IMR-90 (cell line): ENCODE measurements at regions not wholly inside any gene's neighbourhood (a gene's known extent, or its start where the extent isn't known, plus 50 kb on each side); places are given as distances from the start of the nearest gene placed in this dataset.

Experiments used
- ATAC-seq: fragments of 200-7000 bp; cut with Tn5 transposase; 2 replicates; pipeline ENCODE4 v1.9.1; 2020; ENCODE audit warnings: low read depth, mild to moderate bottlenecking, moderate library complexity
- BruUV-seq: library from RNA; stranded (reverse); fragments of 400-500 nt; replicated peaks from 2 replicates; lab custom pipeline; 2021; lab: Mats Ljungman, UMichigan
- CTCF ChIA-PET: fragments of 300-600 bp; formaldehyde crosslinking; extraction: SDS; loops from one replicate; lab custom pipeline; 2021; ENCODE audit warnings: antibody characterized with exemption; lab: Yijun Ruan, JAX
- POLR2A ChIA-PET: fragments of 300-600 bp; sonication (Branson Sonifier 250); formaldehyde crosslinking; loops from one replicate; lab custom pipeline; 2022; ENCODE audit warnings: antibody characterized with exemption; ENCODE audit not compliant: unreplicated experiment; lab: Charles Lee
- DNase-seq: peaks from one replicate; pipeline ENCODE4 v3.0.0; 2013
- H2AFZ ChIP-seq: replicated peaks from 2 replicates; pipeline ENCODE3; 2013; ENCODE audit warnings: low read length, mild to moderate bottlenecking; ENCODE audit not compliant: poor library complexity
- H2AK5ac ChIP-seq: 2 replicates; pipeline ENCODE4 v1.6.1; 2013; ENCODE audit warnings: low read depth, low read length, inconsistent platforms
- H2AK9ac ChIP-seq: replicated peaks from 2 replicates; pipeline ENCODE3; 2013; ENCODE audit warnings: mild to moderate bottlenecking, low read depth, low read length, moderate library complexity; ENCODE audit not compliant: poor library complexity
- H2BK120ac ChIP-seq: 2 replicates; pipeline ENCODE4 v1.6.1; 2013; ENCODE audit warnings: low read depth, low read length, inconsistent platforms
- H2BK15ac ChIP-seq: 3 replicates; pipeline ENCODE4 v1.6.1; 2013; ENCODE audit warnings: low read depth, low read length, inconsistent platforms
- H2BK20ac ChIP-seq: 2 replicates; pipeline ENCODE4 v1.6.1; 2013; ENCODE audit warnings: low read depth, mild to moderate bottlenecking, inconsistent platforms, low read length, moderate library complexity
- H2BK5ac ChIP-seq: 2 replicates; pipeline ENCODE4 v1.6.1; 2013; ENCODE audit warnings: mild to moderate bottlenecking, low read depth, low read length, inconsistent platforms; ENCODE audit not compliant: poor library complexity, severe bottlenecking
- H3K14ac ChIP-seq: replicated peaks from 2 replicates; pipeline ENCODE4 v1.6.1; 2013; ENCODE audit warnings: low read depth, low read length, inconsistent platforms
- H3K18ac ChIP-seq: 2 replicates; pipeline ENCODE4 v1.6.1; 2013; ENCODE audit warnings: low read depth, low read length, control low read depth
- H3K23ac ChIP-seq: 2 replicates; pipeline ENCODE4 v1.6.1; 2013; ENCODE audit warnings: low read depth, low read length, inconsistent platforms
- H3K27ac ChIP-seq: 2 replicates; pipeline ENCODE4 v1.5.1; 2013; ENCODE audit warnings: mild to moderate bottlenecking, control low read depth, low read length; ENCODE audit not compliant: insufficient read depth
- H3K27me3 ChIP-seq: 2 replicates; pipeline ENCODE4 v1.6.1; 2013; ENCODE audit warnings: low read length; ENCODE audit not compliant: control insufficient read depth, insufficient read depth
- H3K36me3 ChIP-seq: 2 replicates; pipeline ENCODE4 v1.6.1; 2013; ENCODE audit warnings: low read length, mixed read lengths; ENCODE audit not compliant: control insufficient read depth, insufficient read depth
- H3K4ac ChIP-seq: 2 replicates; pipeline ENCODE4 v1.6.1; 2013; ENCODE audit warnings: low read depth, low read length, inconsistent platforms
- H3K4me1 ChIP-seq: 2 replicates; pipeline ENCODE4 v1.6.1; 2013; ENCODE audit warnings: low read length, mixed read lengths; ENCODE audit not compliant: control insufficient read depth, insufficient read depth
- H3K4me2 ChIP-seq: 2 replicates; pipeline ENCODE4 v1.6.1; 2013; ENCODE audit warnings: low read depth, mild to moderate bottlenecking, control low read depth, low read length, moderate library complexity
- H3K4me3 ChIP-seq: 2 replicates; pipeline ENCODE4 v1.5.1; 2013; ENCODE audit warnings: low read depth, mild to moderate bottlenecking, control low read depth, low read length, moderate library complexity; ENCODE audit not compliant: insufficient read depth
- H3K56ac ChIP-seq: 2 replicates; pipeline ENCODE4 v1.6.1; 2013; ENCODE audit warnings: low read length, inconsistent platforms; ENCODE audit not compliant: insufficient read depth; ENCODE audit errors: extremely low read depth
- H3K79me1 ChIP-seq, 2 experiments: 2 replicates each; pipeline ENCODE4 v1.6.1; 2013; ENCODE audit warnings: low read length in 2 of 2, inconsistent platforms in 1 of 2, low read depth in 1 of 2
- H3K9ac ChIP-seq: 2 replicates; pipeline ENCODE4 v1.6.1; 2013; ENCODE audit warnings: low read depth, low read length, control low read depth
- H3K9me1 ChIP-seq: 2 replicates; pipeline ENCODE4 v1.6.1; 2013; ENCODE audit warnings: low read length, inconsistent platforms; ENCODE audit not compliant: insufficient read depth
- H3K9me3 ChIP-seq: 2 replicates; pipeline ENCODE4 v1.6.1; 2013; ENCODE audit warnings: low read length; ENCODE audit not compliant: control insufficient read depth, insufficient read depth
- H4K20me1 ChIP-seq: 2 replicates; pipeline ENCODE4 v1.6.1; 2013; ENCODE audit warnings: low read length, inconsistent platforms; ENCODE audit not compliant: insufficient read depth
- H4K5ac ChIP-seq: 2 replicates; pipeline ENCODE4 v1.6.1; 2013; ENCODE audit warnings: mild to moderate bottlenecking, low read depth, low read length, control low read depth
- H4K8ac ChIP-seq, 2 experiments: 2 replicates each; pipeline ENCODE4 v1.6.1; 2013; ENCODE audit warnings: low read depth in 2 of 2, low read length in 2 of 2, control low read depth in 1 of 2, inconsistent platforms in 1 of 2
- H4K91ac ChIP-seq: 2 replicates; pipeline ENCODE4 v1.6.1; 2013; ENCODE audit warnings: low read depth, low read length, inconsistent platforms; ENCODE audit not compliant: insufficient read depth
- BHLHE40 ChIP-seq: fragments of 150-350 bp; IDR thresholded peaks from 2 replicates; pipeline ENCODE4 v1.6.1; 2016; ENCODE audit warnings: mild to moderate bottlenecking, low read depth, low read length
- CEBPB ChIP-seq: IDR thresholded peaks from 2 replicates; pipeline ENCODE4 v1.6.1; 2012; ENCODE audit warnings: low read depth, low read length, improper control_type of control experiment
- CHD1 ChIP-seq: IDR thresholded peaks from 2 replicates; pipeline ENCODE4 v1.6.1; 2012; ENCODE audit warnings: low read depth, low read length, improper control_type of control experiment
- FOS ChIP-seq: fragments of 150-350 bp; IDR thresholded peaks from 2 replicates; pipeline ENCODE4 v1.6.1; 2016; ENCODE audit warnings: low read depth, low read length
- MAFK ChIP-seq: IDR thresholded peaks from 2 replicates; pipeline ENCODE4 v1.6.1; 2012; ENCODE audit warnings: low read depth, low read length, improper control_type of control experiment
- MAZ ChIP-seq: IDR thresholded peaks from 2 replicates; pipeline ENCODE4 v1.6.1; 2012; ENCODE audit warnings: low read depth, mild to moderate bottlenecking, low read length, improper control_type of control experiment, moderate library complexity, borderline replicate concordance
- MXI1 ChIP-seq: IDR thresholded peaks from 2 replicates; pipeline ENCODE4 v1.6.1; 2012; ENCODE audit warnings: low read depth, mild to moderate bottlenecking, low read length, moderate library complexity, borderline replicate concordance
- NFE2L2 ChIP-seq: fragments of 150-350 bp; IDR thresholded peaks from 2 replicates; pipeline ENCODE4 v1.6.1; 2016; ENCODE audit warnings: low read depth, mild to moderate bottlenecking, low read length
- RCOR1 ChIP-seq: IDR thresholded peaks from 2 replicates; pipeline ENCODE4 v1.6.1; 2012; ENCODE audit warnings: mild to moderate bottlenecking, low read length, improper control_type of control experiment; ENCODE audit not compliant: insufficient replicate concordance
- SMC3 ChIP-seq: fragments of 150-350 bp; IDR thresholded peaks from 2 replicates; pipeline ENCODE4 v1.6.1; 2016; ENCODE audit warnings: low read depth, mild to moderate bottlenecking, antibody characterized with exemption, low read length, moderate library complexity
- WGBS, 2 experiments: methylation state at CpG; one replicate each; pipeline versions ENCODE4 v1.1.5 to v1.1.7; 2013; ENCODE audit warnings: missing lambda C conversion rate in 2 of 2; ENCODE audit not compliant: insufficient read length in 1 of 2; ENCODE audit errors: extremely low coverage in 2 of 2; 5-methylcytosine and 5-hydroxymethylcytosine counted together
- dilution Hi-C: fragments of 300-500 bp; cut with HindIII; formaldehyde crosslinking; loops from one replicate; pipeline ENCODE4 v1.14.3; 2018; ENCODE audit warnings: low sequenced_read_pairs; ENCODE audit not compliant: unreplicated experiment
- in situ Hi-C: fragments of 300-500 bp; cut with MboI; formaldehyde crosslinking; loops from 3 replicates; pipeline ENCODE4 v1.14.3; 2019; ENCODE audit warnings: low sequenced_read_pairs, inconsistent platforms, mixed read lengths
- intact Hi-C: fragments of 100-400 bp; cut with micrococcal nuclease; formaldehyde crosslinking; loops from 2 replicates; pipeline ENCODE4 v1.10.0; 2022
- TF ChIP-seq, protein P1 (sequence below): fragments of 150-350 bp; IDR thresholded peaks from 2 replicates; pipeline ENCODE4 v1.6.1; 2017; ENCODE audit warnings: mild to moderate bottlenecking, antibody characterized with exemption, low read length, low read depth
- TF ChIP-seq, protein P2 (sequence below): conservative IDR thresholded peaks from 2 replicates; pipeline ENCODE4 v1.5.1; 2012; ENCODE audit warnings: mild to moderate bottlenecking, low read depth, low read length, improper control_type of control experiment

GRCh38 chr4:33054656-33055196 lies 2334.6 kb downstream of the PCDH7 start:
- Histone ChIP-seq H3K4ac (no peak overlapping the region), H3K36me3 (no peaks in the 10 kb centered on the region), H4K5ac (no peak overlapping the region), H3K4me3 (no peak overlapping the region), H4K8ac (no peak overlapping the region), H3K4me1 (no peaks in the 10 kb centered on the region), H4K20me1 (no peaks in the 10 kb centered on the region), H3K18ac (no peak overlapping the region), H3K79me1 (no peaks in the 10 kb centered on the region), H3K9me3 (no peaks in the 10 kb centered on the region), H2BK5ac (no peak overlapping the region), H2AFZ (no peak overlapping the region), H2BK20ac (no peak overlapping the region), H3K56ac (no peak overlapping the region), H3K9ac (no peak overlapping the region), H4K91ac (no peak overlapping the region), H2BK15ac (no peak overlapping the region), H3K27ac (no peak overlapping the region), H2BK120ac (no peak overlapping the region), H2AK9ac (no peak overlapping the region), H3K9me1 (no peaks in the 10 kb centered on the region), H3K27me3 (no peaks in the 10 kb centered on the region), H3K23ac (no peak overlapping the region), H3K4me2 (no peak overlapping the region), H3K14ac (no peak overlapping the region), H2AK5ac (no peak overlapping the region)
- dilution Hi-C loops (no loop called here), in situ Hi-C loops (no loop called here), intact Hi-C loops (no loop called here)
- ChIA-PET CTCF (no interaction called here), POLR2A (no interaction called here)
- no TSS peak for BruUV-seq
- DNase-seq (no peak), ATAC-seq (no peak)
- no peak for TF ChIP-seq MAZ
- TF ChIP-seq FOS, result no peak
- TF ChIP-seq, protein P1, sequence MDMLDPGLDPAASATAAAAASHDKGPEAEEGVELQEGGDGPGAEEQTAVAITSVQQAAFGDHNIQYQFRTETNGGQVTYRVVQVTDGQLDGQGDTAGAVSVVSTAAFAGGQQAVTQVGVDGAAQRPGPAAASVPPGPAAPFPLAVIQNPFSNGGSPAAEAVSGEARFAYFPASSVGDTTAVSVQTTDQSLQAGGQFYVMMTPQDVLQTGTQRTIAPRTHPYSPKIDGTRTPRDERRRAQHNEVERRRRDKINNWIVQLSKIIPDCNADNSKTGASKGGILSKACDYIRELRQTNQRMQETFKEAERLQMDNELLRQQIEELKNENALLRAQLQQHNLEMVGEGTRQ, result no peak
- TF ChIP-seq SMC3, result no peak
- TF ChIP-seq, protein P2, sequence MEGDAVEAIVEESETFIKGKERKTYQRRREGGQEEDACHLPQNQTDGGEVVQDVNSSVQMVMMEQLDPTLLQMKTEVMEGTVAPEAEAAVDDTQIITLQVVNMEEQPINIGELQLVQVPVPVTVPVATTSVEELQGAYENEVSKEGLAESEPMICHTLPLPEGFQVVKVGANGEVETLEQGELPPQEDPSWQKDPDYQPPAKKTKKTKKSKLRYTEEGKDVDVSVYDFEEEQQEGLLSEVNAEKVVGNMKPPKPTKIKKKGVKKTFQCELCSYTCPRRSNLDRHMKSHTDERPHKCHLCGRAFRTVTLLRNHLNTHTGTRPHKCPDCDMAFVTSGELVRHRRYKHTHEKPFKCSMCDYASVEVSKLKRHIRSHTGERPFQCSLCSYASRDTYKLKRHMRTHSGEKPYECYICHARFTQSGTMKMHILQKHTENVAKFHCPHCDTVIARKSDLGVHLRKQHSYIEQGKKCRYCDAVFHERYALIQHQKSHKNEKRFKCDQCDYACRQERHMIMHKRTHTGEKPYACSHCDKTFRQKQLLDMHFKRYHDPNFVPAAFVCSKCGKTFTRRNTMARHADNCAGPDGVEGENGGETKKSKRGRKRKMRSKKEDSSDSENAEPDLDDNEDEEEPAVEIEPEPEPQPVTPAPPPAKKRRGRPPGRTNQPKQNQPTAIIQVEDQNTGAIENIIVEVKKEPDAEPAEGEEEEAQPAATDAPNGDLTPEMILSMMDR, result no peak
- no peak for TF ChIP-seq CHD1
- TF ChIP-seq MAFK, result no peak
- no peak for TF ChIP-seq RCOR1
- no peak for TF ChIP-seq MXI1
- TF ChIP-seq CEBPB, result no peak
- TF ChIP-seq BHLHE40, result no peak
- TF ChIP-seq NFE2L2, result no peak
- WGBS, 2 experiments, result no CpG with 5 or more reads among the region's 3 CpGs
